ENCODE measurements at regions not wholly inside any gene's neighbourhood (a gene's known extent, or its start where the extent isn't known, plus 50 kb on each side); places are given as distances from the start of the nearest gene placed in this dataset.

GRCh38 chr22:27407369-27407985 is 394.1 kb downstream of the MN1 start:
- no peak for DNase-seq (ENCODE audit: insufficient read length, low spot score)
- no peak for FAIRE-seq
- TF ChIP-seq POLR2A (IDR thresholded peaks at IDR 0.05; ENCODE audit: low read depth, low read length), result no peak

DNA sequence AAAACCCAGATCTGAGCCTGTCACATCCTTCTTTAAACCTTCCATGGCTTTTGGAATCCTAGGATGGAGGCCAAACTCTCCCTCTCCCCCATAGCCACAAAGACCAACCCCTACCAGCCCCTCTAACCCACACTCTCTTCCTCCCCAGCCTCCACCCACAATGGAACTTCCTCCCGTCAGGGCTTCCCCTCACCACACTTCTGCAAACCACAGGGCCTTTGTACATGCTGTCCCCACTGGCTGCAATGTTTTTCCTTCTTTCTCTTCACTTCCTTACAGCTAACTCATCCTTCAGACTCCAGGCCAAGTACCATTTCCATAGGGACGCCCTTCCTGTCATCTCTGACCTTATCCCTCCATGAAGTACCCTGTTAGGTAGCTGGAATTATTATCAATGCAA is 393.5 kb downstream of the MN1 start:
- no peak for TF ChIP-seq POLR2A (IDR thresholded peaks at IDR 0.05; ENCODE audit: low read depth, low read length)
- no peak for FAIRE-seq
- DNase-seq (ENCODE audit: insufficient read length, low spot score), result no peak

DNA sequence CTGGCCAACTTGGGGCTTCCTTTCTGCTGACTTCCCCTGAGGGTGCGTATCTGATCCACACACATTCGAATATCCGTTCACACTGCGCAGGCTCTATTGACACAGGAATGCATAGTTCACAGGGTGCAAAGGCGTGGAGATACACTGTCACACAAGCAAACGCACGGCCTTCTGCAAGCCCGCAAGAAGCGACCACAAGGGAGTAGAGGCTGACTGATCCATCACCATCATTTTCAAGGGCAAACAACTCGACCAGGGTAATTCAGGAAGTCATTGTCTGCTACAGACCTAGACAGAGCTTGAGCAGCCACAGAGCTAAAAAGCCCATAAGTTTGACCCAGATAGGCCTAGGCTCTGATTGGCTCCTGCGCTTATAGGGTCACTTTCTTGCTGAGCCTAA is 392.3 kb downstream of the MN1 start:
- FAIRE-seq, result no peak
- no peak for DNase-seq (ENCODE audit: insufficient read length, low spot score)
- no peak for TF ChIP-seq POLR2A (IDR thresholded peaks at IDR 0.05; ENCODE audit: low read depth, low read length)

DNA sequence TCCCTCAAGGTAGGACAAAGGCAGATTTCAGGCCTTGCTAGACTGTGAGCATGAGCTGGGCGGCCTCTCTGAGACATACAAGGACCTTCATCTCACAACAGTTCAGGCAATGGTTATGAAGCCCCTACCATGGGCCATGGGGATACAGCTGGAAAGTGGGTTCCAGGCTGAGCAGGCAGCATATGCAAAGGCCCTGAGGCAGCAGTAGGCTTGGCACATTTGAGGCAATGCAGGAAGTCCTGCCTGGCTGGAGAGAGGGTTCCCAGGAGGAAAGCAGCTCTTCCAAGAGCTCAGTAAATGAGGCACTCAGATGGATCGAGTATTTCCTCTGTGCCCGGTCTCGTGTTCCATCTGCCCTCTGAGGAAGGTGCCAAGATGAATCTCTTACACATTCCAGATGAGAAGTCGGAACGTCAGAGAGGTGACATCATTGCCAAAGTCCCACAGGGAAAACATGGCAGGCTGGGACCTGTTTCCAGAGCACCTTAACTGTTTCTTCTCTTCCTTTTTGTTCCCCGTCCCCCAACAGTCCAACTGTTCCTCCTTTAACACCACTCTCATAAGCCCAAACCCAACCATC is 388.6 kb downstream of the MN1 start:
- FAIRE-seq (no peak), DNase-seq (ENCODE audit: insufficient read length, low spot score) (no peak)

DNA sequence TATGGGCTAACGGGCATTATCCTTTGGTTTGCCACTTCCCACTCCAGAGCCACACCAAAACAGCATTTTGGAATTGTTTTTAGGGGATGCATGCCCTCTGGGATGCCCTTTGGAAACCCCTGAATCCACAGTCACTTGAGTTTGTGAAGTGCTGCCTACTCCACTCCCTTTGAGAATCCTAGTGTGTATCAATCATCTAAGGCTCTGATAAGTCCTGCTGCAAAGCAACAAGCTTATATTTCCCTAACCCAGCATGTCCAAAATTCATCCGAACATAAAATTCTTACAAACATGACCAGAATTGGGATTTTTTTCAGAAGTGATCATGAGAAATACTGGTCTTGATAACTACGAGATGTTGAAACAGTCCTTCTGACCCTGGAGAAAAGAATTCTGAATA is 387.9 kb downstream of the MN1 start:
- no peak for FAIRE-seq
- no peak for TF ChIP-seq POLR2A (IDR thresholded peaks at IDR 0.05; ENCODE audit: low read depth, low read length)
- DNase-seq (ENCODE audit: insufficient read length, low spot score), result no peak

More for the DNA sequence above, 388.6 kb downstream of the MN1 start:
- no peak for TF ChIP-seq POLR2A (IDR thresholded peaks at IDR 0.05; ENCODE audit: low read depth, low read length)

DNA sequence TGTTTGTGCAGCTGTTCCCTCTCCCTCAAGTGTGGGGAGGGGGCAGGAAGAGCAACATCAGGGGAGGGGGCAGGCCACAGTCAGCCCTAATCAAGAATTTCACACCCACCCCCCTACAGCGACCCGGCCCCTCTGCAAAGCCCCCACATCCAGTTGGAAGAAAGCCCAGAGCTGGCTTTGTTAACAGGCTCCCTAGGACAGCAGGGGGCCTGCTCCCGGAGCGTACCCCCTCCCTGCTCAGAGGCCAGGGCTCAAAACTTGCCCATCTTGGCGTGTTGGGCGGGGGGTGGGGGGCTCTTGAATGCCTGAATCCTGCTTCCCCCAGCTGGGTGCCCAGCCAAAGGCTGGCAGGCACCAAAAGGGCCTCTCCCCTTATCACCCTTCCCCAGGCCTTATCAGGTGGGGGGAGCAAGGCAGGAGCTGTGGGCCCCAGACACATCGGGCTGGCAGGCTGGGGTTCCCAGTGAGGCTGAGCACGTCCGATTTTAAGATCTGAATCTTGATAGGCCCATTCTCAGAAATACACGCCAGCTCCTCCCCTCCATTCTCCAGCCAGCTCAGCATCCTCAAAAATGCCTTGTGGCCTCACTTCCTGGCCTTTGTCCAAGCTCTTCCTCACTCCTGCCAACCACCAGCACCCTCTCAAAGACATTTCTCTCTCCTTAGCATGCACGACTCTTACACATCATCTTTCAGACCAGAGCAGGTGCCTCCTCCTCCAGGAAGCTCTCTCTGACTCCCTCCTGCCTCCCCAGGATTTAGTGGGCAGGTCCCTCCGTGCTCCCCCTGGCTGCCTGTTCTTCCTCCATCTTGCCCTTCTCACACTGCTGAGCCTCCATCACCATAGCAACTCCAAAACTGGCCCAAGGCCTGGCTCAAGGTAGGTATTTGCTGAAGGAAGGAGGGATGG is 384.8 kb downstream of the MN1 start:
- DNase-seq (ENCODE audit: insufficient read length, low spot score), result peak; percentile 61
- TF ChIP-seq POLR2A (IDR thresholded peaks at IDR 0.05; ENCODE audit: low read depth, low read length), result no peak
- FAIRE-seq, result peak; percentile 43

GRCh38 chr22:27417421-27417814 is 384.1 kb downstream of the MN1 start:
- FAIRE-seq (no peak), DNase-seq (ENCODE audit: insufficient read length, low spot score) (no peak)
- no peak for TF ChIP-seq POLR2A (IDR thresholded peaks at IDR 0.05; ENCODE audit: low read depth, low read length)

- DNase-seq (ENCODE audit: insufficient read length, low spot score), result no peak
- FAIRE-seq, result no peak
- TF ChIP-seq POLR2A (IDR thresholded peaks at IDR 0.05; ENCODE audit: low read depth, low read length), result no peak
Measured at GRCh38 chr22:27418261-27418660, 383.3 kb downstream of the MN1 start.

GRCh38 chr22:27419473-27419872 is 382.1 kb downstream of the MN1 start:
- FAIRE-seq (no peak), DNase-seq (ENCODE audit: insufficient read length, low spot score) (no peak)
- no peak for TF ChIP-seq POLR2A (IDR thresholded peaks at IDR 0.05; ENCODE audit: low read depth, low read length)

DNA sequence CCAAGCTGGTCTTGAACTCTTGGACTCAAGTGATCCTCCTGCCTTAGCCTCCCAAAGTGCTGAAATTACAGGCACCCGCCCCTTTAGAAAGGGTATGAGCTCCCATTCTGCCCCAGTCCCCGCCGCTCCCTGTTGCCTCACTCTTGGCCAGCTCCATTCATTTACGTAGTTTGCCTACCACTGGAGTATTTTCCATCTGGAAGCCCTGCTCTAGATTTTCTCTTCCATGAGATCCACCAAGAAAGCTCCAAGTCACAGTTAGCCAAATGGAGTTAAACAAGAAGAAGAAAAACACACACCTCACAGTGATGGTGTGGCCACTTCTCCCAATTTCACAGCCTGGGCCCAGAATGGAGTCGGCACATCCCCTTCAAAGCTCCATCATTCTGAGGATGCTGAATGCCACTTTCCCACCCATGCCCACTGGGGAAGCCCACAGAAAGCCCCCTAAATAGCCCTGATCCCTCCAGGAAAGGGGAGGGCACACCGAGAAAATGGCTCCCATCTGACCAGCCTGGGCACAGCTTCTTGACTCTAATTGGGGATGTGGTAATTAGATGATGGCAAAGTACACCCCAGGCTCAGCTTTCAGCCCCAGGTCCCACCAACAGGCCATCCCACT is 381.2 kb downstream of the MN1 start:
- no peak for TF ChIP-seq POLR2A (IDR thresholded peaks at IDR 0.05; ENCODE audit: low read depth, low read length)

GRCh38 chr22:27420817-27421361 is 380.7 kb downstream of the MN1 start:
- no peak for TF ChIP-seq POLR2A (IDR thresholded peaks at IDR 0.05; ENCODE audit: low read depth, low read length)
- DNase-seq (ENCODE audit: insufficient read length, low spot score) (peak; percentile 41), FAIRE-seq (no peak)

More for the DNA sequence above, 381.2 kb downstream of the MN1 start:
- no peak for DNase-seq (ENCODE audit: insufficient read length, low spot score)
- FAIRE-seq, result no peak

- FAIRE-seq (no peak), DNase-seq (ENCODE audit: insufficient read length, low spot score) (no peak)
- no peak for TF ChIP-seq POLR2A (IDR thresholded peaks at IDR 0.05; ENCODE audit: low read depth, low read length)
Measured at GRCh38 chr22:27422442-27422841, 379.1 kb downstream of the MN1 start.

- FAIRE-seq (no peak), DNase-seq (ENCODE audit: insufficient read length, low spot score) (no peak)
- TF ChIP-seq POLR2A (IDR thresholded peaks at IDR 0.05; ENCODE audit: low read depth, low read length), result no peak
Measured at GRCh38 chr22:27424319-27424718, 377.2 kb downstream of the MN1 start.

DNA sequence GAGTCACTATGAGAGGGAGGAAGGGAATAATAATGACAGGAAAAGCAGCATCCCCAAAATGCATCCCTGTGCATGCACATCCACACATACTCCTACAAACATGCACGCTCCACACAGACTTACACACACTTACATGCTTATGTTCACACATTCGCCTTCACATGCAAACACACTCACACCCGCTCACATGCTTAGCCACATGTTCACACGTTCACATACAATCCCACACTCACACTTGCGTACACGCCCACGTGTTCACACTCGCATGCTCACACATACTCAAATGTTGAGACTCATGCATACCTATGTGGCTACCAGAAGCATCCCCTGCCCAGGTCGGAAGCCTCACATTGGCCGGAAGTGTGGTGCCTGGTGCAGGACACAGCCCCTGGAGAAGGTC is 372.1 kb downstream of the MN1 start:
- FAIRE-seq, result no peak
- TF ChIP-seq POLR2A (IDR thresholded peaks at IDR 0.05; ENCODE audit: low read depth, low read length), result no peak
- no peak for DNase-seq (ENCODE audit: insufficient read length, low spot score)
